Right lobe of liver (tissue), 6 donors: ENCODE measurements at regions not wholly inside any gene's neighbourhood (a gene's known extent, or its start where the extent isn't known, plus 50 kb on each side); places are given as distances from the start of the nearest gene placed in this dataset.

Experiments
- ATAC-seq, 4 donors: fragments of 200-7000 bp; cut with Tn5 transposase; one replicate each; pipeline ENCODE4 v1.9.1; 2020; ENCODE audit warnings: mild to moderate bottlenecking in 4 of 4, moderate library complexity in 4 of 4
- DNase-seq, 3 donors: peaks; one replicate each; pipeline ENCODE4 v3.0.0-alpha.2; 2020
- H3K27ac ChIP-seq, 3 donors: fragments of 200-600 bp; one replicate each; pipeline ENCODE4 v1.8.0; 2022
- H3K27me3 ChIP-seq, 2 donors: fragments of 200-600 bp; one replicate each; pipeline ENCODE4 v1.8.0; 2022
- H3K36me3 ChIP-seq, 4 donors: fragments of 200-600 bp; sonication (generic) in 1 of 4; one replicate each; pipeline versions ENCODE4 v1.5.1 to v1.8.0; 2017 to 2022; ENCODE audit warnings: control low read depth in 1 of 4
- H3K4me1 ChIP-seq, 4 donors: fragments of 200-600 bp; sonication (generic) in 1 of 4; one replicate each; pipeline versions ENCODE4 v1.5.1 to v1.8.0; 2017 to 2022; ENCODE audit warnings: control low read depth in 1 of 4
- H3K4me3 ChIP-seq, 3 donors: fragments of 200-600 bp; one replicate each; pipeline ENCODE4 v1.8.0; 2022
- H3K9me3 ChIP-seq, 4 donors: fragments of 200-600 bp; sonication (generic) in 1 of 4; one replicate each; pipeline versions ENCODE4 v1.5.1 to v1.8.0; 2017 to 2022; ENCODE audit warnings: control low read depth in 1 of 4
- CTCF ChIP-seq, 4 donors: fragments of 200-600 bp in 3 of 4; fragments of 450-650 bp in 1 of 4; IDR thresholded peaks; one replicate each; pipeline versions ENCODE4 v1.5.1 to v1.8.0; 2016 to 2022; ENCODE audit warnings: antibody characterized with exemption in 4 of 4, mild to moderate bottlenecking in 2 of 4
- POLR2A ChIP-seq: fragments of 450-650 bp; IDR thresholded peaks from one replicate; pipeline ENCODE4 v1.6.1; 2017; ENCODE audit warnings: antibody characterized with exemption, mild to moderate bottlenecking
- WGBS: methylation state at CpG from one replicate; pipeline ENCODE4 v1.1.6; 2018; ENCODE audit warnings: low coverage, low lambda C conversion rate; ENCODE audit not compliant: insufficient coverage; ENCODE audit errors: missing lambda C conversion rate; 5-methylcytosine and 5-hydroxymethylcytosine counted together
- intact Hi-C, 2 donors: fragments of 100-400 bp; cut with DNase I; formaldehyde crosslinking; loops; one replicate each; pipeline versions ENCODE4 v1.11.2 to v1.14.1; 2022
- donor health status: DM: no; HTN: yes; CAD: no.
- donor health status: DM: no; HTN: no; CAD: no.
- donor health status: DM: no; HTN: no; CAD: no.
- donor health status: DM: no; HTN: yes; CAD: no.
- donor health status: DM: no; HTN: yes; CAD: no.

GRCh38 chr4:178481564-178481963 is 1039.3 kb upstream of the AGA start:
- 53% methylated on average over 2 of the region's 3 CpGs for WGBS
- intact Hi-C loops: no loop called here
- DNase-seq: no peak

GRCh38 chr4:178523038-178523437 is 1080.8 kb upstream of the AGA start:
- Histone ChIP-seq H3K4me1 (no peaks in the 10 kb centered on the region), H3K4me3 (no peak overlapping the region), H3K27ac (no peak overlapping the region), H3K36me3 (no peaks in the 10 kb centered on the region), H3K27me3 (no peaks in the 10 kb centered on the region), H3K9me3 (no peaks in the 10 kb centered on the region)
- ATAC-seq (no peak), DNase-seq (no peak)
- intact Hi-C loops: no loop called here
- WGBS: 60% methylated on average over 3 of the region's 3 CpGs
- TF ChIP-seq POLR2A: no peak
- no peak for TF ChIP-seq CTCF (IDR thresholded peaks at IDR 0.05)

More at GRCh38 chr4:178481564-178481963, 1039.3 kb upstream of the AGA start:
- no peak for ATAC-seq
- no peak overlapping the region for H3K27ac ChIP-seq
- TF ChIP-seq POLR2A (no peak), CTCF (IDR thresholded peaks at IDR 0.05) (no peak)
- no peak overlapping the region for H3K4me3 ChIP-seq
- no peaks in the 10 kb centered on the region for H3K27me3 ChIP-seq
- H3K9me3 ChIP-seq: no peaks in the 10 kb centered on the region
- no peaks in the 10 kb centered on the region for H3K36me3 ChIP-seq
- no peaks in the 10 kb centered on the region for H3K4me1 ChIP-seq

GRCh38 chr4:178535939-178536579 is 1093.8 kb upstream of the AGA start:
- no peaks in the 10 kb centered on the region for H3K9me3 ChIP-seq
- H3K4me3 ChIP-seq: no peak overlapping the region
- DNase-seq (no peak), ATAC-seq (peak; percentile 45 to 91 (median 77))
- 19% methylated on average over 3 of the region's 3 CpGs for WGBS
- no peaks in the 10 kb centered on the region for H3K27me3 ChIP-seq
- H3K27ac ChIP-seq: no peak overlapping the region
- no peaks in the 10 kb centered on the region for H3K36me3 ChIP-seq
- no peak for TF ChIP-seq POLR2A
- no peak for TF ChIP-seq CTCF (IDR thresholded peaks at IDR 0.05)
- no peaks in the 10 kb centered on the region for H3K4me1 ChIP-seq
- intact Hi-C loops: no loop called here

- Histone ChIP-seq H3K4me1 (no peaks in the 10 kb centered on the region), H3K9me3 (no peaks in the 10 kb centered on the region), H3K4me3 (no peak overlapping the region), H3K27me3 (no peaks in the 10 kb centered on the region), H3K27ac (no peak overlapping the region), H3K36me3 (no peaks in the 10 kb centered on the region)
- intact Hi-C loops: no loop called here
- WGBS: 76% methylated on average over 1 of the region's 1 CpG
- no peak for TF ChIP-seq POLR2A
- TF ChIP-seq CTCF (IDR thresholded peaks at IDR 0.05): no peak
- ATAC-seq (no peak), DNase-seq (no peak)
Observed at GRCh38 chr4:178553201-178553600, 1111.0 kb upstream of the AGA start.
